ENCODE measurements at regions not wholly inside any gene's neighbourhood (a gene's known extent, or its start where the extent isn't known, plus 50 kb on each side); places are given as distances from the start of the nearest gene placed in this dataset.
A peak's percentile ranks its signal among the peaks of the same experiment; 100 is the strongest.

GRCh38 chr10:78348411-78349164 lies 314.9 kb downstream of the RPS24 start:
- 78 to 80% methylated on average over 6 of the region's 6 CpGs for WGBS, 2 donors
- Histone ChIP-seq H3K9me3 (no peaks in the 10 kb centered on the region), H3K4me3 (no peak overlapping the region), H3K36me3 (no peaks in the 10 kb centered on the region), H3K4me1 (peaks cover 0 to 11% (median 0%) of the 10 kb centered on the region in 9 donors), H3K27me3 (peaks cover 0 to 4% (median 0%) of the 10 kb centered on the region in 7 donors), H3K27ac (peak overlapping the region in 2 of 10 donors; percentile 2 to 23)
- TF ChIP-seq CTCF (IDR thresholded peaks at IDR 0.05), result no peak
- intact Hi-C loops (cut with DNase I), result no loop called here
- ATAC-seq (peak in 2 of 8 donors; percentile 21 to 34), DNase-seq (no peak)

- 35 to 64% methylated on average over 4 of the region's 4 CpGs for WGBS, 2 donors
- Histone ChIP-seq H3K9me3 (no peaks in the 10 kb centered on the region), H3K27ac (peak overlapping the region in 2 of 10 donors; percentile 2 to 23), H3K27me3 (peaks cover 0 to 4% (median 0%) of the 10 kb centered on the region in 7 donors), H3K4me1 (peaks cover 0 to 11% (median 0%) of the 10 kb centered on the region in 9 donors), H3K36me3 (no peaks in the 10 kb centered on the region), H3K4me3 (no peak overlapping the region)
- TF ChIP-seq CTCF (IDR thresholded peaks at IDR 0.05), result no peak
- peak in 1 of 2 donors; percentile 41 for DNase-seq
- intact Hi-C loops (cut with DNase I), result no loop called here
- peak in 7 of 8 donors; percentile 50 to 95 (median 78) for ATAC-seq
These were observed 315.5 kb downstream of the RPS24 start for GRCh38 chr10:78349165-78349516.

- no peak for DNase-seq
- ATAC-seq, result no peak
- intact Hi-C loops (cut with DNase I), result no loop called here
- H3K4me3 ChIP-seq, result no peak overlapping the region
- H3K9me3 ChIP-seq, result no peaks in the 10 kb centered on the region
- WGBS, 2 donors, result 93 to 94% methylated on average over 2 of the region's 2 CpGs
- no peak overlapping the region for H3K27ac ChIP-seq
- peaks cover 0 to 4% (median 0%) of the 10 kb centered on the region in 7 donors for H3K27me3 ChIP-seq
- TF ChIP-seq CTCF (IDR thresholded peaks at IDR 0.05), result no peak
- H3K36me3 ChIP-seq, result no peaks in the 10 kb centered on the region
- H3K4me1 ChIP-seq, result peaks cover 0 to 11% (median 0%) of the 10 kb centered on the region in 9 donors
These were observed 316.4 kb downstream of the RPS24 start for GRCh38 chr10:78349911-78350663.

GRCh38 chr10:78351283-78351682 lies 317.6 kb downstream of the RPS24 start:
- Histone ChIP-seq H3K4me1 (peaks cover 0 to 11% (median 0%) of the 10 kb centered on the region in 9 donors), H3K27me3 (peaks cover 0 to 4% (median 0%) of the 10 kb centered on the region in 7 donors), H3K36me3 (no peaks in the 10 kb centered on the region), H3K27ac (no peak overlapping the region), H3K4me3 (no peak overlapping the region), H3K9me3 (no peaks in the 10 kb centered on the region)
- TF ChIP-seq CTCF (IDR thresholded peaks at IDR 0.05), result no peak
- intact Hi-C loops (cut with DNase I), result no loop called here
- DNase-seq (no peak), ATAC-seq (no peak)
- 88 to 94% methylated on average over 6 of the region's 6 CpGs for WGBS, 2 donors
